NOMO-1 treated with dmso at 0.1 percent for 144 hours (cell line): ENCODE measurements at regions not wholly inside any gene's neighbourhood (a gene's known extent, or its start where the extent isn't known, plus 50 kb on each side); places are given as distances from the start of the nearest gene placed in this dataset.
"Not testable (repeated sequence)": the region's sequence is repeated elsewhere in the genome, so short reads cannot be mapped to it uniquely, and the experiment has no call there.

ENCODE experiments used
- DNase-seq: peaks from one replicate; lab custom pipeline; 2025; ENCODE audit not compliant: unreplicated experiment; lab: John Stamatoyannopoulos, UW

GRCh38 chr6:115873901-115874300 is 186.8 kb downstream of the FRK start:
- no peak for DNase-seq

- DNase-seq = no peak
These were observed 190.2 kb downstream of the FRK start for GRCh38 chr6:115870464-115870863.

DNA sequence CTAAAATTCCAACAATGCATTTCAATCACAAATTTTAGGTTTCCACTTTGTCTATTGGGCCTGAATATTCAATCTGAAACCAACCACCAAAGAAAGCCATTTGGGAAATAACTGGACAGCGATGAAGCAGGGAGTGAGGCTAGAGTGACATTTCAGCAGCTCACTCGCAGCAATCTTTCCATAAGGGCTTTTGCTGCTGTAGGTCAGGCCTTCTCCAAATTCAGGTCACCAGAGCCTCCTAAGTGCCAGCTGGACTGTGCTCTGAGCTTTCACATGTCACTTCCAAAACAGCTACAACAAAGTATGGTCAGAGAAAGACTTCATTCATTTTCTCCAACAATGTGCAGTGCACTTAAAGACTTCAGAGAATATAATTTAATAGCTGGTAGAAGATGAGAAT is 194.8 kb downstream of the FRK start:
- DNase-seq = no peak

DNA sequence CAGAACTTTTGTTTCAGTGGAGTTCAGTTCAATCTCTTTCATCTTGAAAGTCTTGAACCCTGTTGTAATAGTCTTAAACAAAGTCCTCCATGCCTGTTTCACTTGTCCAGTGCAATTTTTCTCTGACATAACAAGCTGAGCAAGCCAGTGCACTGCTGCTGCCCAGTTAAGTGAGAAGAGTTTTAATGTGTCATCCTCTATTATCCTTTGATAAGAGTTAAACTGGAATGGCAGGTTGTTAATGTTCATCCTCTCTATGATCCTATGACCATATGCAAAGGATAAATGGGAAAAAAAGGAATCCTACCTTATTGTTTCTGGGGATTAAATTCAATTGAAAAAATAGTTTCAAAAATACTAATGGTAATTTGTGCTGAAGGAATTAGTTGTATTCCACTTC is 197.5 kb downstream of the FRK start:
- DNase-seq = no peak

GRCh38 chr6:115861658-115862057 is 199.0 kb downstream of the FRK start:
- DNase-seq = not testable (repeated sequence)

DNA sequence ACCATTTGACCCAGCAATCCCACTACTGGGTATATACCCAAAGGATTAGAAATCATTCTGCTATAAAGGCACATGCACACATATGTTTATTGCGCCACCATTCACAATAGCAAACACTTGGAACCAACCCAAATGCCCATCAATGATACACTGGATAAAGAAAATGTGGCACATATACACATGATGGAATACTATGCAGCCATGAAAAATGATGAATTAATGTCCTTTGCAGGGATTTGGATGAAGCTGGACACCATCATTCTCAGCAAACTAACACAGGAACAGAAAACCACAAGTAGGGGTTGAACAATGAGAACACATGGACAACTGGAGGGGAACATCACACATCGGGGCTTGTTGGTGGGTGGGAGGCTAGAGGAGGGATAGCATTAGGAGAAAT is 201.1 kb downstream of the FRK start:
- not testable (repeated sequence) for DNase-seq

DNA sequence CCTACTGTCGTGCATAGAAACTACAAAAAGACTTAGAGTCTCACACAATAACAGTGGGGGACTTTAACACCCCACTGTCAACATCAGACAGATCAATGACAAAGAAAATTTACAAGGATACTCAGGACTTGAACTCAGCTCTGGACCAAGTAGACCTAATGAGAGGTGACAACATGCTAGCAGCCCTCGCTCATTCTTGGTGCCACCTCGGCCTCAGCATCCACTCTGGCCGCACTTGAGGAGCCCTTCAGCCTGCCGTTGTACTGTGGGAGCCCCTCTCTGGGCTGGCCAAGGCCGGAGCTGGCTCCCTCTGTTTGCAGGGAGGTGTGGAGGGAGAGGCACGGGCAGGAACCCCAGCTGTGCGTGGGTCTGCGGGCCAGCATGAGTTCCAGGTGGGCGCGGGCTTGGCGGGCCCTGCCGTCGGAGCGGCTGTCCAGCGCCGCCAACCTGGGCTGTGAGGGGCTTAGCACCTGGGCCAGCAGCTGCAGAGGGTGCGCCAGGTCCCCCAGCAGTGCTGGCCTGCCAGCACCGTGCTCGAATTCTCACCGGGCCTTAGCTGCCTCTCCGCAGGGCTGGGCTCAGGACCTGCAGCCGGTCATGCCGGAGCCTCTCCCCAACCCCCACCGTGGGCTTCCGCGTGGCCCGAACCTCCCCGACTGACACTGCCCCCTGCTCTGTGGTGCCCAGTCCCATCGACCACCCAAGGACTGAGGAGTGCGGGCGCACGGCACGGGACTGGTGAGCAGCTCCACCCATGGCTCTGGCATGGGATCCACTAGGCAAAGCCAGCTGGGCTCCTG is 205.6 kb downstream of the FRK start:
- no peak for DNase-seq

GRCh38 chr6:115847671-115848070 is 213.0 kb downstream of the FRK start:
- no peak for DNase-seq

GRCh38 chr6:115843945-115844344 is 216.7 kb downstream of the FRK start:
- no peak for DNase-seq

GRCh38 chr6:115842338-115842737 is 218.4 kb downstream of the FRK start:
- DNase-seq = no peak

DNA sequence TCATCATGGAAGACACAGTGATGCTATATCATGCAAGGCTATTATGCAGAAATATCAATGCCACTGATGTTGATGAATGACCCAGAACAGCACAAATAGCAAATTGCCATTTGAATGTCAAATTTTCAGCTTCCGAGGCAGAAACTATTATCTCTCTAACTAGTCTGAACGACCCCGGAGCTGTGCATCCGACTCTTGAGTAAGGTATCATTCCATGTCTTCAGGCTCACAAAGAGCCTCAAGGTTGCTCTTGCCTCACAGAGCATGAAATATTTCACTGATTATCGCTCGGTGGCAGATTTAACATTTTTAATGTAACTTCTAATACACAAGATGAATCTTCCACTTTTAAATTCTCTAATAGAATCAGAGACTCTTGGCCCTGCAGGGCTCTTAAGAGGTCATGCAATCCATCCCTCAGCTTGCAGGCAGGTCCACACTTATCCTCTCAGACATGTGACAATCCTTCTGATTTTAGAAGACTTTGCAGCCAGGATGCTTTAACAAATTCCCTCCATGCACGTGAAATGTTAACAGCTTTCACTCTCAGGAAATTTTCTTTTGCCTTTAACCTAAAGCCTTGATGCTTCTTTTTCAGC is 221.0 kb downstream of the FRK start:
- no peak for DNase-seq

- no peak for DNase-seq
These were observed 221.8 kb downstream of the FRK start for GRCh38 chr6:115838763-115839401.

GRCh38 chr6:115838216-115838615 is 222.5 kb downstream of the FRK start:
- no peak for DNase-seq

GRCh38 chr6:115836374-115836773 is 224.3 kb downstream of the FRK start:
- DNase-seq = not testable (repeated sequence)

DNA sequence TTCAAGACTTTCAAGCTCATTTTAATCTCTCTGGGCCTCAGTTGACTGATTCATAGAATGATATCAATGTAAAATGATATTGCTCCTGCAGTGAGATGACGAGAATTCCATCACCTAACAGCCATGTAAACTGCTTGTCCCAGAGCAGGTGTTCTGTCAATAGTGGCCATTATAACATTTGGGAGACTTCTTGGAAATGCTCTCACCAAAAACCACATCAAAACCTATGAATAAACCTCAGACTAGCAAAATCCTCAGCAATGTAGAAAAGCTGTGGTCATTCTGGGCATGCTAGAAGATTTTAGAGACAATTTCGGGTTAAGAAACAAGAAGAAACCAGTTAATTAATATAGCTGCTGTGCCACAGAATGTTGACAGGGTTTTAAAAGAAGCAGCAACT is 225.4 kb downstream of the FRK start:
- DNase-seq = no peak

- DNase-seq = not testable (repeated sequence)
These were observed 226.1 kb downstream of the FRK start for GRCh38 chr6:115834542-115834941.

DNA sequence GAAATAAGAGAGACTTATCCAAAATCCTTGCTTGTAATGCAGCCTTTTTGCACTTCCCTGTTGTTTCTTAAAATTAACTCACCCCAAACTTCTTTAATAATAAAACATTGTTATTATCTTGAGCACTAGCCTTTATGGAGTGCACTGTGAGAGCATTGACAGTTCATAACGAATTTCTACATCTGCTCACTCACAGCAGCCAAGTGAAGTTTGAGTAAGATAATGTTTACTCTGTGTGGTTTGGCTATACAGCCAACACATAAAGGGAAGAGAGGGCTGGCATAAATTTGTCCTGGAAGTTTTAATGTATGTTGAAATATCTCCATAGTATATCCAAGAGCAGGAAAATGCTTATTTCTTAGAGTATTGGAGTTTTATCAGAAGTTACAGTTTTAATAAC is 227.9 kb downstream of the FRK start:
- DNase-seq = no peak

DNA sequence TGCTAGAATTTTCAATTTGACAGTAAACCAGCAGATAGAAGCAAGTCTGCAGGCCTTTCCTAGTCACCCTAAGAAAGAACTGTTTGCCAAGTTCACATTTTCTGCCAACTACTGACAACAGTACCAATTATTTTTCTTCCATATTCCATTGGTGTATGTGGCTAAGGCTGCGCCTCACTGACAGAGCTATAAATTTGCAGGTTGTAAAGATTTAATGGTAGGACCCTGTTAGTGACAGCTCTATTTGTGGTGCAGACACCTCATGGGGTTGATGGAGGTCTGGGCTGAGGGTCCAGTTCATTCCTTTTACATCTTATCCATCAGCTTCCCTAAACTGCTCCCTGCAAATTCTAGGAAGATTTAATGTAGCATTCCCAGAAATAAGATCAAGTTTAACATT is 228.5 kb downstream of the FRK start:
- no peak for DNase-seq

GRCh38 chr6:115830895-115831294 is 229.8 kb downstream of the FRK start:
- no peak for DNase-seq

- DNase-seq = no peak
These were observed 238.9 kb downstream of the FRK start for GRCh38 chr6:115821798-115822197.

DNA sequence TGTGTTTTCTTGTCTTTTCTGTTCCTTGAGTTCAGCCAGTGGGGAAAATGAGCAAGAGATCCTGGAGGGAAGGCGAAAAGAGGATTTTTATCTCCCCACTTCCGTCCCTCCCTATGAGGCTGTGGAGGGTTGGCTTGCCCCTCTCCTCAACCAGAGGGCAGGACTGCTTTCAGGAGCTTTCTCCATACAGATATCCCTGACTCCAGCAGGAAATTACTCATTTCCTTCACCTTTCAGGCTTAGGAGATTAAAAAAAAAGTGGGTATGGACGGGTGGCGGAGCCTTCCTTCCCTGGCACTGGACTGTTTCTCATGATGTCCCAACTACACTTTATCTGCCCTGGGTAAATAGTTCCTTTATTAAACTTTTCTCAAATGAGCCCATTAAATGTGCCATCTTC is 241.2 kb downstream of the FRK start:
- DNase-seq = no peak

DNA sequence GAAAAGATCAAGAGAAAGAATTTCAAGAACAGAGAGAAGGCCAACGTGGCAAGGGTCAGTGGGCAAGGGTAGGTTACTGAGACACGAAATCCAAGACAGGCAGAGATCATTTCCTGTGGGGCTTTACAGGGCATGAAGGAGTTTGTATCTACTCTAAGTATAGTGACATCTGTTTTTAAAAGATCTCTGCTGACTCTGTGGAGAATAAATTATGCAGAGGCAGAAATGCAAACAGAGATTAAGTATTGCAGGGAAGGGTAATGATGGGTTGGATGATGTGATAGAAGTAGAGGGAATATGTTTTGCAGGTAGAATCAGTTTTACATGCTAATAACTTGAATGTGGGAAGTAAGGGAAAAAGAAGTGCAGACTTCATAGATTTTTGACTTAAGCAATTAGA is 243.5 kb downstream of the FRK start:
- DNase-seq = no peak
